IPS-18c (cell line): ENCODE measurements at regions not wholly inside any gene's neighbourhood (a gene's known extent, or its start where the extent isn't known, plus 50 kb on each side); places are given as distances from the start of the nearest gene placed in this dataset.
"Not testable (repeated sequence)": the region's sequence is repeated elsewhere in the genome, so short reads cannot be mapped to it uniquely, and the experiment has no call there.

ENCODE experiments used
- H3K4me3 ChIP-seq: 2 replicates; pipeline ENCODE4 v1.7.0; 2013; ENCODE audit warnings: low read depth, mild to moderate bottlenecking, low read length, moderate library complexity; ENCODE audit not compliant: insufficient read depth
- H3K9me3 ChIP-seq: one replicate; pipeline ENCODE4 v1.6.1; 2013; ENCODE audit warnings: mild to moderate bottlenecking, low read length, moderate library complexity; ENCODE audit not compliant: control insufficient read depth, insufficient read depth

DNA sequence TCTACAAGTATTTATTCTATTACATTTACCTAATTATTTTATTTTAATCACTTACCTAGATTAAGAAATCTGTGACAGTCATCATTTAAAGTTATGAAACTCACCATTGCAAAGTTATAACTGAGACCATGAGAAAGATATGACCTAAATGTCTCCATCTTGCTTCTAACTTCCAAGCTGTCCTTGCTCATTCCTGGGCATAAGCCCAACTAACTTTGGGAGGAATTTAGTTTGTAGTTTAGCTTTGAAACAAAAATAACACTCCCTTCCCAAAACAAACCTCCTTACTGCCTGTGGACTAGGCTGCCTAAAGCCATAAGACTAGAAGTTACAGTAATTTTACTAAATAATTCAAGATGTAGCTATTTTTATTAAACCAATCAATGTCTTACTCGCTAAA, 195.6 kb upstream of the RAI14 start:
- H3K4me3 ChIP-seq: no peak overlapping the region
- no peaks in the 10 kb centered on the region for H3K9me3 ChIP-seq

DNA sequence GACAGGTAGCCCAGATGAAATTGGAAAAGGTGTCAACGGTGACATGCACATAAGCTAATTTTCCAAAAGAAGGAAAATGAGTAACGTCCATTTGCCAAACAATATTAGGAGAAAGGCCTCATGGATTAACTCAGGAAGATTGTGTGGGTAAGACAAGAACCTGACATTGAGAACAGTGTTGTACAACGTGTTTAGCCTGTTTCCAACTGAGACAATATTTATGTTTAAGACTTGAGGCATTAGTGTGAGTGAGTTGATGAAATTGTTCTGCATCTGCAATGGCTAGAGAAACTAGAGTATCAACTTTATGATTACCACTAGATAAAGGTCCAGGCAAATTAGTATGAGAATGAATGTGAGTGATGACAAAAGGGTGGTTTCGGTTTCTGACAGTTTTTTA, 191.3 kb upstream of the RAI14 start:
- H3K9me3 ChIP-seq: no peaks in the 10 kb centered on the region
- H3K4me3 ChIP-seq: no peak overlapping the region

DNA sequence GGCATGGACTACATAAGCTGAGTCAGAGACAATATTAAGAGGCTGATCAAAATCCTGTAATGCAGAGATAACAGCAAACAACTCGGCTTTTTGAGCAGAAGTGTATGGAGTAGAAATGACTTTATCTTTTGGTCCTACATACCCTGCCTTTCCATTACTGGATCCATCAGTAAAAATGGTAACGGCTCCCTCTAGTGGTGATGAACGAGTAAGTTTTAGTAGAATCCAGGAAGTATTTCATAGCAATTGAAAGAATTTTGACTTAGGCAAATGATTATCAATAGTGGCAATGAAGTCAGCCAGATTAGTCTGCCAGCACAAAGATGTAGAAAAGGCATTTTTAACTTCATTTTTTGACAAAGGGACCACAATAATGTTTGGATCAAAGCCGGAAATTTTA, 190.8 kb upstream of the RAI14 start:
- H3K9me3 ChIP-seq: not testable (repeated sequence)

DNA sequence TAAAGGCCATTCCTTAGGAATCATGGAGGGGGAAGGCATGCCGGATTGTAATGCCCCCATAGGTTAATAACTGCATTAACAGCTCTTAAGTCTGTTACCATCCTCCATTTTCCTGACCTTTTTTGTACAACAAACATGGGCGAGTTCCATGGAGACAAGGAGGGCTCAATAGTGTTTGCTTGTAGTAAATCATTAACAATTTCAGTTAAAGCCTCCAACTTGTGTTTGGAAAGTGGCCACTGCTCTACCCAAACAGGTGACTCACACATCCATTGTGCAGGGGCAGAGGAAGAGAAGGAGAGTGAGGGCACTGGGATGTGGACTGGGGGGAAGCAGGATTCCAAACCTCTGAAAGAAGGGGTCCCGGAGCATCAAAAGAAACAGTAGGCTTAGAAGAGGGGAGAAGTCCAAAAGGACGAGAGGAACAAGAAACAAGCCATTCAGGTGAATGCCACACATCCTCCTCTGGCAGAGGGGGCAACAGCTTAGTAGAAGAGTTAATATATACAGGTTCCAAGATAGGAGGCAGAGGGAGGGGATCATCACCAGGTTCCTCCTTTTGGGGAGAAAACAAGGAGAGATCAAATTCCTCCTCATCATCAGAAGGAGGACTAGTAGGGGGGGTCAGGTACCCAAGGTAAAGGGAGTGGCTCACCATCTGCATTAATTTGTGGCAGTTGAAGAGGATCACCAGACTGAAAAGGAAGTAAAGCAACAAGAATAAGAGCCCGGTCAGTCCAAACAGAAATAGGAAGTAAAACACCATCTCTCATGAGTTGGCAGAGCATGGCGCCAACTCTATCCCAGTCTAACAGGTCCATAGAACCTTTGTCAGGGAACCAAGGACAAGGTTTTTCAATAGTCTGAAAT, 189.4 kb upstream of the RAI14 start:
- H3K4me3 ChIP-seq: not testable (repeated sequence)

More for the DNA sequence above, 190.8 kb upstream of the RAI14 start:
- H3K4me3 ChIP-seq: not testable (repeated sequence)

DNA sequence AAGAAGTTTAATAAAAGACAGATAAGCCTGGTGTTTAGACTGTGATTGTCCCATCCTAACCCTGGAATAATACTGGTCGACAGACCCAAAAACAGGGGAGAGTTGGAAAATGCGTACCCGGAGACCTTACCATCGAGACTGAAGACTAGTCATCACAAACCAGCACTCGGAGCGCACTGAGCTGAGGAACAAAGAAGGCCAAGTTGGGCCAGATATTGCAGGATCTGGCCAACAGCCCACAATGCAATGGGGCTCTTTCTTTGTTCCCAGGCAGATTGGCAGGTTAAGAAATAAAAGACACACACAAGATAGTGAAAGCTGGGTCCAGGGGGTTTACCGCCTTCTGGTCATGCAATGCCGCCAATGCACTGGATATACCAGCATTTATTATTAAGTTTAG, 188.7 kb upstream of the RAI14 start:
- Histone ChIP-seq H3K9me3 (no peaks in the 10 kb centered on the region), H3K4me3 (no peak overlapping the region)

More for the DNA sequence above, 189.4 kb upstream of the RAI14 start:
- H3K9me3 ChIP-seq: not testable (repeated sequence)

DNA sequence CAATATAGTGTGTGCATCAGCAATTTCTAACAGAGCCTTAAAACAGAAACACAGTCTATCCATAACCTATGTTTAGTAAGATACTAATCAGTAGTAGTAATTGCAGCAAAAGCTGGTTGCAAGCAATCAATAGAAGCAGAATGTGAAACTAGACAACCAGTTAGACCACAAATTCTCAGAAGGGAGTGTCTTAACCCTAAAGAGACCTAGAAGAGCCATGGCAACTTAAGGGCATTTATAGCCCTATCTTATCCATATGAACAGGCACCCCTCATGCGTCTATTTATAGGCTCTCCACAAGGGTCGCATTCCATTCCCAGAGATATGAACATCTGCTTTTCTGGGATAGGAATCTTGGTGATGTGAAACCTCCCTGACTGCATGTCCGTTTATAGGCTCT, 188.1 kb upstream of the RAI14 start:
- not testable (repeated sequence) for H3K4me3 ChIP-seq, H3K9me3 ChIP-seq

DNA sequence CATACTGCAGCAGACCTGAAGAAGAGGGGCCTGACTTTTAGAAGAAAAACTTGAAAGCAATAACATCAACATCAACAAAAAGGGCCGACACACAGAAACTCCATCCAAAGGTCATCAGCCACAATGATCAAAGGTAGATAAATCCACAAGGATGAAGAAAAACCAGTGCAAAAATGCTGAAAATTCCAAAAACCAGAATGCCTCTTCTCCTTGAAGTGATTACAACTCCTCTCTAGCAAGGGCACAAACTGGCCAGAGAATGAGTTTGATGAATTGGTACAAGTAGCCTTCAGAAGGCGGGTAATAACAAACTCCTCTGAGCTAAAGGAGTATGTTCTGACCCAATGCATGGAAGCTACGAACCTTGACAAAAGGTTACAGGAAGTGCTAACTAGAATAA, 186.2 kb upstream of the RAI14 start:
- Histone ChIP-seq H3K4me3 (no peak overlapping the region), H3K9me3 (no peaks in the 10 kb centered on the region)

DNA sequence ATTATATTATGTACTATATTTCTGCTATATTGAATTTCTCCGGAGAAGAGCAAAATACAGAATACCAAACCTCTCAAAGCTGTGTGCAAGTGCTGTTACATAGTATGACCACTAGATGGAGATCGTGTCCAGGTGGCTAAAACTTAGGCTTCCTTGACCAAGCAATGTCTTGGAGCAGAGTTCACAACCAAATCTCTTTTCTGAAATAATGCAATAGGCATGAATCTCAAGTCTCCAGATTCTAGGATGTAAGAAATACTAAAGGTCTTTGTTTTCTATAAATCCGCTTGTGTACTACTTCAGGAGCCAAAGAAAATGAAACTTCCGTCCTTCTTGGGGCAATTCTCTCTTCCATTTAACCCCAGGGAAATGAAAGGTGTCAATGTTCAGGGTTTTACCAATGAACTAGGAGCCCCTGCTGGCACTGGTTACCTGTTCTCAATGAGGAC, 181.5 kb upstream of the RAI14 start:
- Histone ChIP-seq H3K4me3 (no peak overlapping the region), H3K9me3 (no peaks in the 10 kb centered on the region)

DNA sequence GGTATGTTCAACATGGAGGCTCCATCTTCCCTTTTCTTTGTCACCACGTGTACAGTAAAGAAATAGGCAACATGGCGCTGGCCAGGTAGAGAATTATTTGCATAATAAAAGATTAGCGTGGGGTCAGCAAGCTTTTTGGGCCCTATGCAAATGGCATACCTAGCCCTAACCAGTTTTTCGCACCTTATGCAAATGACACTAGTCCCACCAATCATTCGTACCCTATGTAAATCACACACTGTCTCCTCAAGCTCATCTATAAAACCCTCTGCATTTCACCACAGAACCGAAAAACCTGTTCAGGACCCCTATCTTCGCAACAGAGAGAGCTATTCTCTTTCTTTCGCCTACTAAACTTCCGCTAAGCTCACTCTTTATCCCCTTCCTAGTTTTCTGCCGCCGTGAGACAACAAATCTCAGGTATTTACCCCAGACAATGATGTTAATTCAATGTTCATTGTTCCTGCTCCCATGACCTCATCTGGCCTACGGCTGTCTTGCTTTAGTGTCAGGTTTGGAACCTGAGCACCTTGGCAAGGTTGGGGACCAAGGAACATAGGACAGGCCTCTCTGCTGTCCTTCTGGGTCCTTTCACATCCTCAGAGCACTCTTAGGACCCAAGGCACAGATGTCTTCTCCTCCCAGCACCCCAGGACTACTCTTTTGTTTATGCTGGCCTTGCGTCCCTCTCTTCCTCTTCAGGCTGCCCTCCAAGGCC, 180.7 kb upstream of the RAI14 start:
- no peak overlapping the region for H3K4me3 ChIP-seq
- H3K9me3 ChIP-seq: no peaks in the 10 kb centered on the region

DNA sequence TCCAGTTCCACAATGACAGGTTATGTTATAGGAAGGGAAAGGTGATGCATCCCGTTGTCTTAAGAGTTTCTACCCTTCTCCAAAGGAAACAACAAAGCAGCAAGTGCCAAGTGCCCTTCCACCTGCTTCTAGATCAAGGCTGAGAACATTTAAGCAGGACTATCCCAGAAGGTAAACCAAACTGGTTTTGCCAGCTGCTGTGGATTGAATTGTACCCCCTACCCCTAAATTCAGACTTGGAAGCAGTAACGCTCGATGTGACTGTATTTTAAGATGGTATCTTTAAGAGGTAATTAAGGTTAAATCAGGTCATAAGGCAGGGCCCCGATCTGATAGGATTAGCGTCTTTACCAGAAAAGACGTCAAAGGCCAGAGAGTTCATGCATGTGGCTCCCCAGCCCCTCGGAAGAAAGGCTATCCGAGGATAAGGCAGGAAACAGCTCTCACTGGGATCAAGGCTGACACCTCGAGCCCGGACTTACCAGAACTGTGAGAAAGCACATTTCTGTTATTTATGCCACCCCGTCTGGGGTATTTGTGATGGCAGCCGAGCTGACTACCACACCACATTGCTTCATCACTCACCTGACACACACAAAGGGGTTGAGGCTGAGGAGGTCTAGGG, 179.1 kb upstream of the RAI14 start:
- peaks cover 6% of the 10 kb centered on the region for H3K9me3 ChIP-seq
- no peak overlapping the region for H3K4me3 ChIP-seq

DNA sequence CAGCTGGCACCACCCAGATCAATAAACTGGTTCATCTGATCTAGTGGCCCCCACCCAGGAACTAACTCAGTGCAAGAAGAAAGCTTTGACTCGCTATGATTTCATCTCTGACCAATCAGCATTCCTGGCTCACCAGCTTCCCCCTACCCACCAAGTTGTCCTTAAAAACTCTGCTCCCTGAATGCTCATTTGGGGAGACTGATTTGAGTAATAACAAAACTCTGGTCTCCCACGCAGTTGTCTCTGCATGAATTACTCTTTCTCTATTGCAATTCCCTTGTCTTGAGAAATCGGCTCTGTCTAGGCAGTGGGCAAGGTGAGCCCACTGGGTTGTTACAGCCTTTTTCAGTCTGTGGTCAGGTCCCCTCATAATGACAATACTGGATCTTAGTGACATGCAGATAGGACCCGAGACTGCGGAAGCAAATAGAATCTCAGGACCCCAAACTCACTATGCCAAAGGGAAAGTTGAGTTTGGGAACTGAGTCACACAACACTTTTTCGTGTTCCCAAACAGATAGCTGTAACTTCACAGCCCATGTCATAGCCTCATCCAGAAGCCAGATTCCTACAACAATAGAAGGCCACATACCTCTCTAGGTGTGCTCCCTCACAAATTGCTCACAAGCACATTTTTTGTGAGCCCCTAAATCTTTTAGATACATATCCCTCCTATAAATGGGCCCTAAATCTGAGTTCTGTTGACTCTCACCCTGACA, 175.2 kb upstream of the RAI14 start:
- H3K4me3 ChIP-seq: no peak overlapping the region
- H3K9me3 ChIP-seq: peaks cover 8% of the 10 kb centered on the region

DNA sequence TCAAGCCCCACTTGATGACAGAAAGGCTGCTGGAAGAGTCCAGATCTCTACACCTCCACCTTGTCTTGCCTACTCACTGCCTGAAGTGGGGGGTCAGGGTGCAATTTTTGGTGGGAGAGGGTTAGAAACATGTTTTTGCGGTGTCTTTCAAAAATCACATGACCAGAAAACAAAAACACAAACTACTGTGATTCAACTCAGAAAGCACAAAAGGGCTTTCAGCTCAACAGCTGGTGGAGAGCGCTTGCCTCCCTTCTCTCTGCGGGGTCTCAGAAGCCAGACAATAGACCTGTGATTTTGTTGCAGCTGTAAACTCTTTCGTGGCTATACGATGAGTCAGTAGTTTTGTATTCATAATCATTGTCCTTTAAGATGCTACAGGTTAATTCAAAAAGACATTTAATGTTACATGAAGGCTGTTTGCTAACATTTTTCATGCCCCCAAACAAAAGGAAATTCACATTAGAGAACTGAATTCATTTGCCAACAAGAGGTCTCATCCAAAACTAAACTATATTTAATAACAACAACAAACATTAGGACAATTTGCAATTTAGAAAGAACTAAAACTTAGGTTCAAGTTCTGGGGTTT, 172.6 kb upstream of the RAI14 start:
- peaks cover 8% of the 10 kb centered on the region for H3K9me3 ChIP-seq

DNA sequence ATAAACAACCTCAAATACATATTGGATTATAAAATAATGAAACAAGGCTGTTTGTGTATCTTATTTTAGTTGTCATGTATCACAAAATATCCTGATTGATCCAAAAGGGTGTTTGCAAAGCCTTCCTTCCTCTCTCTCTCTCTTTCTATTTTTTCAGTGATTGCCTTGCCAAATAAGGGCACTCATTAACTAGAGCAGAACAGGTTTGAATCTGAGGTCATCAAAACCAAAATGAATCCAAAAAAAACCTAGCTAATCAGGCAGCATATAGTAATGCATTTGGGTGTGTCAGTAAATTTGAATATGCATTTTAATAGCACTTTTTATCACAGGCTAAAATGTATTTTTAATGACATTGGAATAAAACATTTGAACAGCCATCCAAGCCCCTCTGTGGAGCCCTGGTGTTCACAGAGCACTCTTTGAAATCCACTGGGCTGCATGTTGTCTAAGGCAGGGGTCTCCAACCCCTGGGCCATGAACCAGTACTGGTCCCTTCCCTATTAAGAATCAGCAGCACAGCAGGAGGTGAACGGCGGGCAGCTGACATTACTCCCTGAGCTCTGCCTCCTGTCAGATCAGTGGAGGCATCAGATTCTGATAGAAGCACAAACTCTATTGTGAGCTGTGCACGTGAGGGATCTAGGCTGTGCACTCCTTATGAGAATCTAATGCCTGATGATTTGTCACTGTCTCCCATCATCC, 171.8 kb upstream of the RAI14 start:
- no peak overlapping the region for H3K4me3 ChIP-seq
- H3K9me3 ChIP-seq: peaks cover 8% of the 10 kb centered on the region

More for the DNA sequence above, 172.6 kb upstream of the RAI14 start:
- no peak overlapping the region for H3K4me3 ChIP-seq

DNA sequence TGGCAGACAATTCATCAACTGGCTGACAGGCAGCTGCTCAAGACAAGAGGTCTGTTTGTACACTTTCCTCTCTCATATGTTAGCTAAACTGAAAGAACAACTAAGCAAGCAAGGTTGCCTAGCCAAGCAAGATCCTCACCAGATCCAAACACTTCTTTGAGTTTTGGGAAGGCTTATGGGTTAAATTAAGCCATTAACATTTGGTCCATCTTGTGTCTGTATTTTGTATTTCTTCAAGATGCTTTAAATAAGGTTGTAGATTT, 170.4 kb upstream of the RAI14 start:
- H3K9me3 ChIP-seq: peaks cover 8% of the 10 kb centered on the region
- H3K4me3 ChIP-seq: no peak overlapping the region

DNA sequence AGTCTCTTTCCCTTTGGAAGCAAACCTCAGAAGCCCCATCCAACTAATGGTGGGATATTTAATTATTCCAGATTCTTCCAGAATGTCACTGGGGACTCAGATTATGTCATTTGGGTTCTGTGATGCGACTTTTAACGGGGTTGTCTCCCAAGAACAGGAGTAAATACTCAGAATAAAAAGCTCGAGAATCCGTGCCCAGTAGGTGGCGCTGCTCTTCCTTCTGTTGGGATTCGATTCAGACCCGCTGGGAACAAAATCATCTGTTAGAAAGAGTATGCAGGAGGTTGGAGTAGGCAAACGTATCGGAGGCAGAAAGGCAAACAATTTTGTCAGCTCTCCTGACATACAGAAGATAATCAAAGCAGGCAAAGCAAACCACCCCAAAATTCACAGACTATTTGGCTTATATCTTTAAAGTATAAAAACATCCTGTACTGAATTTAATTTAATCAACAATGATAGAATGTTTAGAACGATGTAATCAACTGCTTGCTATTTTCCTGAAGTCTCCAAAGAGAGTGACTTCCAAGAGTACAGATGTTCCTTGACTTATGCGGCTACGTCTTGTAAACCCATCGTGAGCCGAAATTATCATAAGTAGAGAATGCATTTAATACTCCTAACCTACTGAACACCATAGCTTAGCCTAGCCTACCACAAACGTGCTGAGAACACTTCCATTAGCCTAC, 169.8 kb upstream of the RAI14 start:
- peaks cover 6% of the 10 kb centered on the region for H3K9me3 ChIP-seq
- no peak overlapping the region for H3K4me3 ChIP-seq

DNA sequence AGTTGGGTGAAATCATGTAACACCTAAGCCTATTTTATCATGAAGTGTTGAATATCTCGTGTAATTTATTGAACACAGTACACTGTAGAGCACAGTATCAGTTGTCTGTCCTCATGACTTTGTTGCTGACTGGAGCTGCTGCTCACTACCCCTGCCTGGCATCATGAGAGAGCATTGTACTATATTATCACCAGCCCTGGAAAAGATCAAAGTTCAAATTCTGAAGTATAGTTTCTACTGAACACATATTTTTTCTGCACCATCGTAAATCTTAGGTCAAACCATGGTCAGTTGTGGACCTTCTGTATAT, 169.3 kb upstream of the RAI14 start:
- Histone ChIP-seq H3K4me3 (no peak overlapping the region), H3K9me3 (peaks cover 4% of the 10 kb centered on the region)
